Mucosa of descending colon (tissue), 3 donors: ENCODE measurements at regions not wholly inside any gene's neighbourhood (a gene's known extent, or its start where the extent isn't known, plus 50 kb on each side); places are given as distances from the start of the nearest gene placed in this dataset.
A peak's percentile ranks its signal among the peaks of the same experiment; 100 is the strongest.

Source experiments
- ATAC-seq: fragments of 200-7000 bp; cut with Tn5 transposase; one replicate; pipeline ENCODE4 v1.9.1; 2020; ENCODE audit warnings: mild to moderate bottlenecking, moderate library complexity
- DNase-seq, 3 donors: peaks; one replicate each; pipeline ENCODE4 v3.0.0-alpha.2; 2020
- H3K36me3 ChIP-seq: fragments of 200-600 bp; one replicate; pipeline ENCODE4 v1.8.0; 2021; ENCODE audit warnings: low read depth, mild to moderate bottlenecking
- H3K4me1 ChIP-seq: fragments of 200-600 bp; one replicate; pipeline ENCODE4 v1.8.0; 2021; ENCODE audit warnings: low read depth, mild to moderate bottlenecking
- H3K4me3 ChIP-seq: fragments of 200-600 bp; one replicate; pipeline ENCODE4 v1.8.0; 2021; ENCODE audit warnings: mild to moderate bottlenecking
- H3K9me3 ChIP-seq: fragments of 200-600 bp; one replicate; pipeline ENCODE4 v1.8.0; 2021; ENCODE audit warnings: mild to moderate bottlenecking
- intact Hi-C, 2 donors: fragments of 100-400 bp; cut with DNase I in 1 of 2; cut with micrococcal nuclease in 1 of 2; formaldehyde crosslinking; loops; one replicate each; pipeline versions ENCODE4 v1.11.0 to v1.11.1; 2022; cut with DNase I, micrococcal nuclease
- TF ChIP-seq, protein P1 (sequence below): fragments of 200-600 bp; IDR thresholded peaks from one replicate; pipeline ENCODE4 v1.8.0; 2022; ENCODE audit warnings: antibody characterized with exemption, mild to moderate bottlenecking
- donor health status: DM: no; HTN: no; CAD: no; lungs with moderate emphysema.
- donor health status: DM: no; HTN: no; CAD: no.
- donor health status: DM: no; HTN: yes; CAD: no.

DNA sequence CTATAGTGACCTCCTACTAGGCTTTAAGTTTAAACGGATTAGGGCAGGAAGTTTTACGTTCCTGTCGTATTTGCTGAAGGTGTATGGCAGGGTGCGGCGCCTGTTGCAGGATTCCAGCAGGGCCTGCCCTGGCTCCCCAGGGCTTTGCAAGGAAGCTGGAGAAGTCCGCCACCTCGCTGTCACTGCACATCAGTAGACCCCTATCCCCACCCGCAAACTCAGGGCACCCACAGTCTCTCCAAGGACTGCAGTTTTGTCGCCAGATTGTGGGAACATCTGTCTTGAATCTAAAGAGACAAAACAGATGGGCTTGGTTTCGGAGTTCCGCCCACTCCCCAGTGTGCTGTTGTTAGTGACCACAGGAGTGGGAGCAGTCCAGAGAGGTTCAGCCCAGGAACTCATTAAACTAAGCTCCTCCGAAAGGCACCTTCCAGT, 110.8 kb downstream of the CDC7 start:
- intact Hi-C loops, result no loop called here
- peak; percentile 50 to 65 (median 65) for DNase-seq
- H3K9me3 ChIP-seq, result no peaks in the 10 kb centered on the region
- TF ChIP-seq, protein P1, sequence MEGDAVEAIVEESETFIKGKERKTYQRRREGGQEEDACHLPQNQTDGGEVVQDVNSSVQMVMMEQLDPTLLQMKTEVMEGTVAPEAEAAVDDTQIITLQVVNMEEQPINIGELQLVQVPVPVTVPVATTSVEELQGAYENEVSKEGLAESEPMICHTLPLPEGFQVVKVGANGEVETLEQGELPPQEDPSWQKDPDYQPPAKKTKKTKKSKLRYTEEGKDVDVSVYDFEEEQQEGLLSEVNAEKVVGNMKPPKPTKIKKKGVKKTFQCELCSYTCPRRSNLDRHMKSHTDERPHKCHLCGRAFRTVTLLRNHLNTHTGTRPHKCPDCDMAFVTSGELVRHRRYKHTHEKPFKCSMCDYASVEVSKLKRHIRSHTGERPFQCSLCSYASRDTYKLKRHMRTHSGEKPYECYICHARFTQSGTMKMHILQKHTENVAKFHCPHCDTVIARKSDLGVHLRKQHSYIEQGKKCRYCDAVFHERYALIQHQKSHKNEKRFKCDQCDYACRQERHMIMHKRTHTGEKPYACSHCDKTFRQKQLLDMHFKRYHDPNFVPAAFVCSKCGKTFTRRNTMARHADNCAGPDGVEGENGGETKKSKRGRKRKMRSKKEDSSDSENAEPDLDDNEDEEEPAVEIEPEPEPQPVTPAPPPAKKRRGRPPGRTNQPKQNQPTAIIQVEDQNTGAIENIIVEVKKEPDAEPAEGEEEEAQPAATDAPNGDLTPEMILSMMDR, result no peak
- H3K4me3 ChIP-seq, result no peak overlapping the region
- H3K36me3 ChIP-seq, result no peaks in the 10 kb centered on the region
- peak; percentile 92 for ATAC-seq
- H3K4me1 ChIP-seq, result no peaks in the 10 kb centered on the region

DNA sequence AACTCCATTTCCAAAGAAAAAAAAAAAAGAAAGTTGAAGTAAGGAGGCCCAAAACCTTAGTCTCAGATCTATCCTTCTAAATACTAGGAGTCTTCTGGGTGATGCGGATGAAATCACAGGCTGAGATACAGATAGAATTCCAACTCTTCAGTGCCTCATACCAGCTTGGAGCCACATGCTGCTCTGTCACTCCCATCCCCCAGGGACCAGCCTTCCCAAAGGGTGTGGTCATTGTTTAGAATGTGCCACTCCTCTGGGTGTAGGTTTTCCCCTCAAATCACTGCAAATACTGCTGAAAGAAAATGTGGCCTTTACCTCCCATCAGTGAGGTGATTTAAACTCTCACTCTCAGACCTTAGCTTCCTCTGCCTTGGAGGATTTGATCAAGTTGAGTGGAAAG, 112.9 kb downstream of the CDC7 start:
- ATAC-seq (peak; percentile 72), DNase-seq (peak in 2 of 3 donors; percentile 55 to 57)
- Histone ChIP-seq H3K4me3 (no peak overlapping the region), H3K4me1 (no peaks in the 10 kb centered on the region), H3K36me3 (no peaks in the 10 kb centered on the region), H3K9me3 (no peaks in the 10 kb centered on the region)
- intact Hi-C loops, result no loop called here
- TF ChIP-seq, protein P1, result no peak

DNA sequence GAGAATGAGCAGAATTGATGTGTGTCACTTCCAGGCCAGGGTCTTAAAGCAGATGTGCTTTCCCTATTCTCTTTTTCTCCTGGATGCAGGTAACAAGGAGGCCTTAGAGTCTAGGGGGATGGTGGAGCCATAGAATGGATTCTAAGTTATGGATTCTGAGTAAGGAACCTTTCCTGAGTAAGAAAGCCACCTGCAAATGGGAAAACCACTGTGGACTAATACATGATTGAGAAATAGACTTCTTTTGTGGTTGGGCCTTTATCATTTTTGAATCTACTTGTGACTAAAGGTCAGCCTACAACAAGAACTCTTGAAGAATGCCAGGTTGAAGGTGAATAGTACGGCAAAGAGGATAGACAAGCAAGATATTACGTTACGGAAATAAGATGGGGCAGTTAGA, 116.1 kb downstream of the CDC7 start:
- intact Hi-C loops, result no loop called here
- Histone ChIP-seq H3K4me3 (no peak overlapping the region), H3K36me3 (no peaks in the 10 kb centered on the region), H3K9me3 (no peaks in the 10 kb centered on the region), H3K4me1 (no peaks in the 10 kb centered on the region)
- ATAC-seq, result no peak
- TF ChIP-seq, protein P1, result no peak
- no peak for DNase-seq

DNA sequence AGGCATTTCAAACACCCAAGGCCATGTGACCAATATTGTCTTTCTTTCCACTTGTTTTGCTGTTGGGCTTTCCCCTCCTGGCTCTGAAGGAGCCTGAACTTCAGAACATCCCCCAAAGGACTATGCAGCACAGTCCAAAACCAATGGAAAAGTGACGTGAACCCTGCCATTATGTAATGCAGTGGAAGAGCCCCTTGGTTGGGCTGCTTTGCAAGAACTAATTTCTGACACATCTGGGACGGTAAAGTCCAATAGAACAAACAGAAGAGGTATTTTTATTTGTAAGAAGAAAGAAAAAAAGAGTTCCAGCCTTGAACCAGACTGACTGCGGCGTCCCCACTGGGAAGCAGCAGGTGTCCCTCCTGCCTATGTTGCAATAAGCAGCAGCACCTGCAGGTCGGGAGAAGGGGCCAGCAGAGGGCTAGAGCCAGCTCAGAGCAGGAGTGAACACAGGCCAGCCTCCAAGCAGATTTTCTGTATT, 116.7 kb downstream of the CDC7 start:
- intact Hi-C loops, result no loop called here
- Histone ChIP-seq H3K9me3 (no peaks in the 10 kb centered on the region), H3K36me3 (no peaks in the 10 kb centered on the region), H3K4me1 (no peaks in the 10 kb centered on the region), H3K4me3 (no peak overlapping the region)
- TF ChIP-seq, protein P1, result no peak
- ATAC-seq (peak; percentile 87), DNase-seq (peak; percentile 36 to 56 (median 44))

DNA sequence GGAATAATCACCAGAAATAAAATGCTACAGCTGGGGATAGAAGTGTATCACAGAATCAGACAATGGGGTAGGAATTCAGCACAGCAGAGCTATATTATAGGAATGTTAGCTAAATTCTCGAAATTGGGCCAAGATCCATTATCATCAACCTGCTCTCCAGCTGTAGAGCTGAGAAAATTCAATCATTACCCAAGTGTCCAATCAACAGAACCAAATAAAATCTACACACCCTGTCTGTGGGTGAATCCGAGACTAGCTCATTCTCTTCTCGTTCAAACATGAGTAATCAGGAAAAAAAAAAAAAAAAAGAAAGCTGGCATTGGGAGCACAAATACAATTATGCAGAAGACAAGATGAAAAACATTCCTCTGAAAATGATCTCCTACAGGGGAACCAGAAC, 119.2 kb downstream of the CDC7 start:
- TF ChIP-seq, protein P1, result no peak
- H3K9me3 ChIP-seq, result no peaks in the 10 kb centered on the region
- no peak overlapping the region for H3K4me3 ChIP-seq
- no peaks in the 10 kb centered on the region for H3K36me3 ChIP-seq
- DNase-seq, result no peak
- H3K4me1 ChIP-seq, result no peaks in the 10 kb centered on the region
- intact Hi-C loops, result no loop called here
- no peak for ATAC-seq

DNA sequence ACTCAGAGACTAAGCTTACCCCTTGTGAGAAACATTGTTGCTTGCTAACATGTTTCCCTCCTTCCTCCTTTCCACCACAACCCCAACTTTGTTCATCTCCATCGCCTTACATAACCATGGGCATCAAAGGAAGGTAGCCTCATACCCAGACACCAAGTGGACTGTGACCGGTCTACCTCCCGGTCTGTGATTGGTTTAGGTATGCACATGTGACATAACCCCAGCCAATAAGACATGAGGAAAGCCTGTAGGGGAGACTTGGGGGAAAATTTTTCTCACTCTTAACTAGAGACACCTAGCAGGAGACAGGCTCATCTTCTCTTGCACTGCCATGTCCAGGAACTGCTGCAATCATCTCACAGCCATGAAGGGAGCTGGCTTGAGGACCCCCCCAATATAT, 120.7 kb downstream of the CDC7 start:
- TF ChIP-seq, protein P1, result no peak
- no peak for ATAC-seq
- Histone ChIP-seq H3K9me3 (no peaks in the 10 kb centered on the region), H3K4me3 (no peak overlapping the region), H3K4me1 (no peaks in the 10 kb centered on the region), H3K36me3 (no peaks in the 10 kb centered on the region)
- DNase-seq, result no peak
- intact Hi-C loops, result no loop called here
